ENCODE measurements at regions not wholly inside any gene's neighbourhood (a gene's known extent, or its start where the extent isn't known, plus 50 kb on each side); places are given as distances from the start of the nearest gene placed in this dataset. TPM values are rescaled to one million over a fixed set of nuclear protein-coding genes. Genes with fewer than 3 reads are reported as not detected.
"Not testable (repeated sequence)": the region's sequence is repeated elsewhere in the genome, so short reads cannot be mapped to it uniquely, and the experiment has no call there.

DNA sequence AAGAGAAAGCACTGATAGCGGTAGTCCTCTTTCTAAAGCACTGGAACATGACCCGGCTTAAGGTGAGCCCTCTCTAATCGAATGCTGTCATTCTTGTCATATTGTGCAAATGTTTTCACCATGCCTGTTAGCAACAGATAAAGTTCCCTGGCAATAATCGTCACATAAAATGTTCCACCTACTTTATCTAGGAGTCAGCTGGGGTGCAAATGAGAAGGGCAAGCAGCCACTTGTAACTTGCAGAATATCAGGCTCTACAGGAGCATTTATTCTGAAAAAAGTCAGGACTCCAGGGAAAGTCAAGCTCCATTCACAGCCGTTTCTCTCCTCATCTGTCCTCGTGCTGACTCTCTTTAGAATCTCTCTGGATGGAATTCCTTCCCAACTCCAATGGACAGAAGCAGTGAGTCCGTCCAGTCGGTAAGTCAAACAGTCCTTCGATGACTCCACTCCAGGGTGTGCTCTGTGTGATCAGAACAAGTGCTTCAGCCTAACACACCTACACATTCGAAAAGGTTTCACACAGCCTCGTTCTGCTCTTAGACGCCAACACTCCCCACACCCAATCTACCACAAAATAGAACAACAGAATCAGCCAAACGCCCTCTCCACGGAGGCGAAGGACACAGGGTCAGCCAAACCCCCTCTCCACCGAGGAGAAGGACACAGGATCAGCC is 101.7 kb upstream of the FRG1 start:
- DNase-seq: no peak

DNA sequence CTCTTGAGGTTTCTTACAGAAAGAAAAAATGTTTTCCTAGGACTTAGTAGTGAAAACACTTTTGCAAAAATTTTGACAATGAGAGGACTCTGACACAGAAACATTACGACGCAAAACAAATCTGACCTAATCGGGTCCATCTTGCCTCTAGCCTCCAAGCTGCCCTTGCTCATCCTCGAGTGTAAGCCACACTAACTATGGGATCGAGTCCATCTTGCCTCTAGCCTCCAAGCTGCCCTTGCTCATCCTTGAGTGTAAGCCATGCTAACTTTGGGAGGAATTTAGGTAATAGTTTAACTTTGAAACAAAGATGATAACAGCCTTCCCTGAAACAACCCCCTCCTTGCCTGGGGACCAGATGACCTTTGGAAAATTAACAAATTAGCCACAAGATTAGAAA is 100.3 kb upstream of the FRG1 start:
- no peak for DNase-seq

GRCh38 chr4:189843413-189844009 is 97.2 kb upstream of the FRG1 start:
- no peak for DNase-seq

DNA sequence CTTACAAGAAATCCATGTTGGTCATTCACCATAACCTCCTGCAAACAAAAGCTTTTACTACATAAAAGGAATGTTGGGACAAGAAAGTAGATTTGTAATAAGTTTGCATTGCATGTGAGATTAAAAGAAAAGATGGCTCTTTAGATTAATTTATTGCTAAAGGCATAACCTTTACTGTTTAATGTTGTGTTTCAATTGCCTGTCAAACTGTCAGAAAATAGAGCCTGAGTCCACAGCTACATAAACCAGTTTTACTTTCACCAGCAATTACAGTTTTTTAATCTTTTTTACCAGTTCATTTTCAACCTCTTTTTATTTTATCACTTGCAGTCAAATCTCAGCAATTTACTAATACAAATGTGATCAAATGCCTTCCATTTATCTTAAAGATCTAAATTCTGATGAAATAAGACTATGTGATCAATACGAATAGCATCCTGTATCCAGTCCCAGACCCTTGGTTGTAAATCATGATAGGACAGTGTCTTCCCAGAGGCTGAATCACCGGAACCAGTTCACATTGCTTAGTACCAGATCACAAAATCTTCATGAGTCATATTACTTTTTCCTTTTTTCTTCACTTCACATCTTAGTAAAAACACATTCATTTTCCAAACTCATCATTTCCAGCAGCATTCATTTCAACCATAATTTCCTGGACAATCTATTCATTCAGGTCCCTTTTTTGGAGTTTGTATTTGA is 95.4 kb upstream of the FRG1 start:
- no peak for DNase-seq

GRCh38 chr4:189846094-189846493 is 94.6 kb upstream of the FRG1 start:
- DNase-seq: not testable (repeated sequence)

- not testable (repeated sequence) for DNase-seq
Observed at GRCh38 chr4:189846608-189847007, 94.1 kb upstream of the FRG1 start.

DNA sequence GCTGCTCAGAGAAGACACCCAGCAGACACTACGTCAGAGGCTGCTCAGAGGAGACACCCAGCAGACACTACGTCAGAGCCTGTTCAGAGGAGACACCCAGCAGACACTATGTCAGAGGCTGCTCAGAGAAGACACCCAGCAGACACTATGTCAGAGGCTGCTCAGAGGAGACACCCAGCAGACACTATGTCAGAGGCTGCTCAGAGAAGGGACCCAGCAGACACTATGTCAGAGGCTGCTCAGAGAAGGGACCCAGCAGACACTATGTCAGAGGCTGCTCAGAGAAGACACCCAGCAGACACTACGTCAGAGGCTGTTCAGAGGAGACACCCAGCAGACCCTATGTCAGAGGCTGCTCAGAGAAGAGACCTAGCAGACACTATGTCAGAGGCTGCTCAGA is 92.0 kb upstream of the FRG1 start:
- not testable (repeated sequence) for DNase-seq

DNA sequence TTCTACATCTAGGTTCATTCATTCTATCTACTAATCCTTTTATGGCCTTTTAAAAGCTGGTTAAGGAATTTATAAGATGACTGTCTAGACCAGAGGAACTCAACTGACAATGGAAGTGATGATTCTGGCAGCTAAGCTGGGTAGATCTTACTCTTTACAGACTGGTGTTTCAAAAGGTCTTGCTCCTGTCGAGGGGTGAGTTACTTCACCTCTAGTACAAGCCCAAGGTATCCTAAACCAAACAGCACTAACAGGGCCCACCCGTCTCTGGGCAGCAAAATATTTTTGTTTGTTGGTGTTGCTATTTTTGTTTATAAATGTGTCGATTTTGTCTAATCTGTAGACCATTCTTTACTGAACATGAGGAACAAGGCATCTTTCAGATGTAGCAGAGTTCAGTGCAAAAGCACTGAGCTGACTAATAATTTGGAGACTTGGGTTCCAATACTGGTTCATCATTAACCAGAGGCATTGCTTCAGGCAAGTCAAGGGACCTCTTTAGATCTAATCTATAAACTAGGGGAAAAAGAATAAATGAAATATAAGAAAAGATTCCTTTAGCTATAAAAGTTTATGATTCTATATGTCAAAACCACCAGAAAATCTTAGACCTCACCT is 90.3 kb upstream of the FRG1 start:
- DNase-seq: no peak

DNA sequence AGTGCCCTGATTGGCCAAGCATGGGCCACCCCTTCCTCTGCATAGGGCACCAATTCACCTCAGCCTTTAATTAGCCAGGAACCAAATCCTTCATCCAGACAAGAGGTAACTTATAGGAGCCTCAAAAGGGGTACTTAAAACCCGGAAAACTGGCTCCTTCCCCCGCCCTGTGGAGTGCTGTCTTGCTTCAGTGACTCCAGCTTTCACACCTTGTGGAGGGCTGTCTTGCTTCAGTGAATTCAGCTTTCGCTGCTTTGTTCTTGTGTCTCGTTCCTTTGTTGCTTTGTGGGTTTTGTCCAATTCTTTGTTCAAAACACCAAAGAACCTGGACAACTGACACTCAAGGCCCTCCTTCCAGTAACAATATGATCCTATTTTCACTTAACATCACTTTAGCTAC is 82.2 kb upstream of the FRG1 start:
- no peak for DNase-seq

DNA sequence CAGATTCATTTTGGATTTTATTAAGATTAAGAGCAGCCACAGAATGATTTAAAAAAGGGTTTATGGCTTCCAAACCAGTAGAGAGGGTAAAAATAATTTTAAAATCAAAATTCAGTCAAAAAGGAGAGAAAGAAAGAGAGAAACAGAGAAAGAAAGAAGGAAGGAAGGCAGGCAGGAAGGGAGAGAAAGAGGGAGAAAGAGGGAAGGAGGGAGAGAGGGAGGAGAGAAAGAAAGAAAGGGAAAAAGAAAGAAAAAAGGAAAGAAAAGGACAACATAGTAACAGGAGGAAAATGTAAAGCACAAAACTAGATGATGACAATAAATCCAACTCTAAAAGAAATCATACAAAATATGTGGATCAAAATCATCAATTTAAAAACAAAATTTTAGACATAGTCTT is 79.6 kb upstream of the FRG1 start:
- DNase-seq: no peak

DNA sequence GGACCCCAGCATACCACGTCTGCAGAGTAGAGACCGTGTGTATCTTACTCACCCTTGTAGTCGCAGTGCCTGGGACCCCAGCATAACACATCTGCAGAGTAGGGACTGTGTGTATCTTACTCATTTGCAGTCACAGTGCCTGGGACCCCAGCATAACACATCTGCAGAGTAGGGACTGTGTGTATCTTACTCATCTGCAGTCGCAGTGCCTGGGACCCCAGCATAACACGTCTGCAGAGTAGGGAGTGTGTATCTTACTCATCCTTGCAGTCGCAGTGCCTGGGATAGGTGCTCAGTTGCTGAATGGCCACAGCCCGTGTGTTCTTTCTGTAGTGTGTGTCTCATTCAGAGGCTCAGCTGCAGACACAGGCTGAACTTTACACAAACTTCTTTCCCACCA is 71.4 kb upstream of the FRG1 start:
- no peak for DNase-seq

- no peak for DNase-seq
Observed at GRCh38 chr4:189870511-189871234, 70.0 kb upstream of the FRG1 start.

- DNase-seq: no peak
Observed at GRCh38 chr4:189874591-189874990, 66.1 kb upstream of the FRG1 start.

- not testable (repeated sequence) for DNase-seq
Observed at GRCh38 chr4:189881190-189881589, 59.5 kb upstream of the FRG1 start.

- DNase-seq: not testable (repeated sequence)
Observed at GRCh38 chr4:189888407-189888806, 52.3 kb upstream of the FRG1 start.

Small RNAs in the stretch of these regions (small RNA-seq; reads per million reads assigned to genes)
- gene RNU1-51P (ENCODE audit: low replicate concordance) (not detected), gene RNU7-192P (ENCODE audit: low replicate concordance) (not detected)

Measured in skin of body (tissue), 2 donors.